ENCODE measurements at regions not wholly inside any gene's neighbourhood (a gene's known extent, or its start where the extent isn't known, plus 50 kb on each side); places are given as distances from the start of the nearest gene placed in this dataset.

DNA sequence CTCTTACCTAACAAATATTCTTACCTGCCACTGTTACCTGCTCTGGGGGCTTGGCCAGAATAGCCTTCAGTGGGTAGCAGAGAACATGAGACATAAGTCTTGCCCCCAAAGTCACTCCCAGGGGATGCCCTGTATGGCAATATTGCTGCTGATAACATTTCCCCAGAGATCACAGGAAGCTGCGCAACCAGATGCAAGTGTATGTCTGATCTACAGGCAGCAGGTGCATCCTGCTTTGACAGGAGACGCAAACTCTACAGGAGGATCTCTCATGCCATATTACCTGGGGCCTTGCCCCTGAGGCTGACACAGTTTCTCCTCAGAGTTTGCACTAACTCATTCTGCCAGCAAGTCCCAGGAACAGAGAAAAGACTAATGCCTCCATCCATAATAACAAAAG, 174.4 kb upstream of the LPP start:
- DNase-seq (ENCODE audit: low spot score in 2 of 2): no peak

DNA sequence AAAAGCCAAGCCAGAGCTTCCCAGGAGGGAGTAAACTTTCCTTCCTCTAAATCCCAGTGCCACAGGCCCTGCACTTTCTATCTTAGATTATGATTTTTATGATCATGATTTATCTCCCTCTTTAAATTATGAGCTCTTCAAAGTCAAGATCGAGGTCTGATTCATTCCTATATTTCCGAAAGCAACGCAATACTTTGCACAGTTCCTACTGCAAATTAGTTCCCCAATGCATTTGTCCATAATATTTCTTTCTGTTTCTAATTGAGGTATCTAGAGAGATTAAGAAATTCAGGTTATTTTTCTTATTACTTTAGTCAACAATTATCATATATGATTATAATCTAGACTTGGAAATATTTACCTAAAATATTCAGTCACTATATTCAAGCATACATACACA, 173.1 kb upstream of the LPP start:
- Histone ChIP-seq H3K27ac (no peak overlapping the region), H3K4me1 (no peaks in the 10 kb centered on the region), H3K27me3 (no peaks in the 10 kb centered on the region), H3K36me3 (no peaks in the 10 kb centered on the region), H3K9me3 (no peaks in the 10 kb centered on the region), H3K4me3 (no peak overlapping the region)
- TF ChIP-seq, protein P1, sequence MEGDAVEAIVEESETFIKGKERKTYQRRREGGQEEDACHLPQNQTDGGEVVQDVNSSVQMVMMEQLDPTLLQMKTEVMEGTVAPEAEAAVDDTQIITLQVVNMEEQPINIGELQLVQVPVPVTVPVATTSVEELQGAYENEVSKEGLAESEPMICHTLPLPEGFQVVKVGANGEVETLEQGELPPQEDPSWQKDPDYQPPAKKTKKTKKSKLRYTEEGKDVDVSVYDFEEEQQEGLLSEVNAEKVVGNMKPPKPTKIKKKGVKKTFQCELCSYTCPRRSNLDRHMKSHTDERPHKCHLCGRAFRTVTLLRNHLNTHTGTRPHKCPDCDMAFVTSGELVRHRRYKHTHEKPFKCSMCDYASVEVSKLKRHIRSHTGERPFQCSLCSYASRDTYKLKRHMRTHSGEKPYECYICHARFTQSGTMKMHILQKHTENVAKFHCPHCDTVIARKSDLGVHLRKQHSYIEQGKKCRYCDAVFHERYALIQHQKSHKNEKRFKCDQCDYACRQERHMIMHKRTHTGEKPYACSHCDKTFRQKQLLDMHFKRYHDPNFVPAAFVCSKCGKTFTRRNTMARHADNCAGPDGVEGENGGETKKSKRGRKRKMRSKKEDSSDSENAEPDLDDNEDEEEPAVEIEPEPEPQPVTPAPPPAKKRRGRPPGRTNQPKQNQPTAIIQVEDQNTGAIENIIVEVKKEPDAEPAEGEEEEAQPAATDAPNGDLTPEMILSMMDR (IDR thresholded peaks at IDR 0.05): no peak
- intact Hi-C loops (cut with DNase I): no loop called here
- DNase-seq (ENCODE audit: low spot score in 2 of 2): no peak

More for the DNA sequence above, 174.4 kb upstream of the LPP start:
- TF ChIP-seq, protein P1 (IDR thresholded peaks at IDR 0.05): no peak
- Histone ChIP-seq H3K4me1 (no peaks in the 10 kb centered on the region), H3K27me3 (no peaks in the 10 kb centered on the region), H3K27ac (no peak overlapping the region), H3K4me3 (no peak overlapping the region), H3K36me3 (no peaks in the 10 kb centered on the region), H3K9me3 (no peaks in the 10 kb centered on the region)
- intact Hi-C loops (cut with DNase I): no loop called here

DNA sequence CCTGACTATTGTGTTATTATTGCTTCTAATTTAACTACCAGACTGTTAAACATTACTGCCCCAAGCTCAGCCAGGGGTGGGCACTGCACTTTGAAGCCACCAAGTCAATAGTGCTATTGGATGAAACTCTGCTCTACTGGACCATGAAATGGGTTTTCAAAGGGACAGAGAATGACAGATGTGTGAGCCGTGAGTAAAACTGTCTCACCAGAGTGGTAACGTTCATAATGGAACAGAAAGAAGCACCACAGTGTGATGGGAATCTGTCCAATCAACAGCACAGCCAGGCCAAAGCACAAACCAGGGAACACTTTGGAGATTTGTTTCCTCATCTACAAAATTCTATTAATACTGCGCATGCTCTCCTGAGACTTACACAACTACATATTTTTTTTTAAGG, 171.8 kb upstream of the LPP start:
- Histone ChIP-seq H3K4me1 (no peaks in the 10 kb centered on the region), H3K9me3 (no peaks in the 10 kb centered on the region), H3K27ac (no peak overlapping the region), H3K4me3 (no peak overlapping the region), H3K36me3 (no peaks in the 10 kb centered on the region), H3K27me3 (no peaks in the 10 kb centered on the region)
- TF ChIP-seq, protein P1 (IDR thresholded peaks at IDR 0.05): no peak
- DNase-seq (ENCODE audit: low spot score in 2 of 2): no peak
- intact Hi-C loops (cut with DNase I): no loop called here

DNA sequence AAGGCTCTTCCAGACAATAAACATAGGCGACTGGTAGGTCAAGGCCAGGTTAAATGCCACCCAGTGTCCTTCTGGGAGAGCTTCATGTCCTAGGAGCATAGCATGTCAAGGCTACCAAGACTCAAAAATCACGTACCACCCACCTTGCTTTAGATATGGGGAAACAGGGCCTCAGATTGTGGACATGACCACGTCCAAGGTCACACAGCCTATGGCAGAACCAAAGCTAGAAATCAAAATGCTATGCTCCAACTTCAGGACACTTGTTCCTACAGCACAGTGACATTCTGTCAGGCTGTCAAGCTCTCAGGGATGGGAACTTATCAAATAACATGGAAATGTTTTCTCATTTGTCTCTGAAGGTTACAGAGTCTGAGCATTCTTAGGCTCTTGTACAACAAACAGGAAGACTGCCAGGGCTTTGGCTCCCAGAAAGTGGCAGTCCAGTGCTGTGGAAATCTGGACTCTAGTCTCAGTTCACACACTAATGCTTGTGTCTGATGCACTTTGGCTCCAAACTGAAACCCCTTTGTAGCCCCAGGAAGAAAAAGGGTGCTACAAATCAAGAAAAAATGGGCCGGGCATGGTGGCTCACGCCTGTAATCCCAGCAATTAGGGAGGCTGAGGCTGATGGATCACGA, 170.4 kb upstream of the LPP start:
- DNase-seq (ENCODE audit: low spot score in 2 of 2): no peak
- Histone ChIP-seq H3K27ac (no peak overlapping the region), H3K4me1 (no peaks in the 10 kb centered on the region), H3K4me3 (no peak overlapping the region), H3K9me3 (no peaks in the 10 kb centered on the region), H3K36me3 (no peaks in the 10 kb centered on the region), H3K27me3 (no peaks in the 10 kb centered on the region)
- TF ChIP-seq, protein P1 (IDR thresholded peaks at IDR 0.05): no peak
- intact Hi-C loops (cut with DNase I): no loop called here

DNA sequence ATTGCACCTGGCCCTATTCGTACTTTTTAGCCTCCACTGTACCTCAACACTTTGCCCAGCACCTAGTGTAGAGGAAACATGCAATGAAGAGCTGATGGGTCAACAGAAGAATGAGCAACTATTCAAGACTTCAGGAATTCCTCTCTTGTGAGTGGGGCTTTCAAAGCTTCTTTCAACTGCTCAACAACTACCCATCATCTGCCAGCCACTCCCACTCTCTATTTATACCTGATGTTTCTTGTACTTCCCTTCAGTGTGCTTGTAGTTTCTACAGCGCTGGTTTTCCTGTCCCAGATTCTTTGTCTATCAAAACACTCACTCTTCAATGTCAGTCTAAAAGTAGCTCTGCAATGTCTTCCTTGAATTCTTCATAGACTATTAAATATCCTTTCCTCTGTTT, 168.3 kb upstream of the LPP start:
- TF ChIP-seq, protein P1 (IDR thresholded peaks at IDR 0.05): no peak
- Histone ChIP-seq H3K4me3 (no peak overlapping the region), H3K9me3 (no peaks in the 10 kb centered on the region), H3K36me3 (no peaks in the 10 kb centered on the region), H3K27me3 (no peaks in the 10 kb centered on the region), H3K27ac (no peak overlapping the region), H3K4me1 (no peaks in the 10 kb centered on the region)
- DNase-seq (ENCODE audit: low spot score in 2 of 2): no peak
- intact Hi-C loops (cut with DNase I): no loop called here

DNA sequence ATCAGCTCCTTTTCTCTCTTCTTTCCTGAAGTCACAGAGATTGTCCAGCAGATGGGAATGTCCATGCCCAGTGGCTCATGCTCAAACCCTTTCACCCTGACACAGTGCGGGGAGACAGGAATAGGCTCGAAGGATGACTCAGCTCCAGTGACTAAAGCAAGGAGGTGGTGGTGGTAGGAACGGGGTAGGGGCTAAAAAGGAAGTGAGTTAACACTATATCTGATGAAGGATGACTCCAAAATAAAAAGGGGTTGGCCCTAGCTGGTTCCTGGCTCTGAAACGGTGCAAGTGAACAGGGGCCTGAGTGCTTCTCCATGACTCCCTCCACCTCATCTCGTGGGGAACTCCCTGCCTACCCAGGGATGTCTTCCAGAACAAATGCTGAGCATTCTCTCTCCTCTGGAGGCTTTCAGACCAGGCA, 167.4 kb upstream of the LPP start:
- TF ChIP-seq, protein P1 (IDR thresholded peaks at IDR 0.05): no peak

More for the DNA sequence above, 167.4 kb upstream of the LPP start:
- Histone ChIP-seq H3K27me3 (no peaks in the 10 kb centered on the region), H3K27ac (no peak overlapping the region), H3K4me3 (no peak overlapping the region), H3K4me1 (no peaks in the 10 kb centered on the region), H3K9me3 (no peaks in the 10 kb centered on the region), H3K36me3 (no peaks in the 10 kb centered on the region)
- intact Hi-C loops (cut with DNase I): no loop called here
- DNase-seq (ENCODE audit: low spot score in 2 of 2): no peak

Data from ascending aorta (tissue), 2 donors.